GM19397 (cell line): ENCODE measurements at regions not wholly inside any gene's neighbourhood (a gene's known extent, or its start where the extent isn't known, plus 50 kb on each side); places are given as distances from the start of the nearest gene placed in this dataset.
"Not testable (repeated sequence)": the region's sequence is repeated elsewhere in the genome, so short reads cannot be mapped to it uniquely, and the experiment has no call there.

Experiments
- ATAC-seq: cut with Tn5 transposase; IDR thresholded peaks from one replicate; pipeline ENCODE4 v1.9.1; 2021; ENCODE audit warnings: mild to moderate bottlenecking, moderate library complexity; ENCODE audit not compliant: unreplicated experiment

- ATAC-seq: no peak
Observed at GRCh38 chr17:73912373-73912746, 268.1 kb upstream of the SDK2 start.

GRCh38 chr17:73914536-73915274 lies 270.5 kb upstream of the SDK2 start:
- ATAC-seq: no peak

GRCh38 chr17:73919033-73919432 lies 274.8 kb upstream of the SDK2 start:
- not testable (repeated sequence) for ATAC-seq

- no peak for ATAC-seq
Observed at GRCh38 chr17:73921306-73921705, 277.1 kb upstream of the SDK2 start.

GRCh38 chr17:73924114-73924908 lies 279.2 kb upstream of the RPL38 start:
- ATAC-seq: no peak

GRCh38 chr17:73924909-73925186 lies 278.6 kb upstream of the RPL38 start:
- ATAC-seq: no peak

GRCh38 chr17:73929860-73930430 lies 273.5 kb upstream of the RPL38 start:
- ATAC-seq: no peak

- ATAC-seq: no peak
Observed at GRCh38 chr17:73932216-73932749, 271.2 kb upstream of the RPL38 start.

- no peak for ATAC-seq
Observed at GRCh38 chr17:73933164-73933766, 270.2 kb upstream of the RPL38 start.

GRCh38 chr17:73933871-73934270 lies 269.6 kb upstream of the RPL38 start:
- ATAC-seq: no peak

GRCh38 chr17:73934696-73935095 lies 268.8 kb upstream of the RPL38 start:
- no peak for ATAC-seq

GRCh38 chr17:73936908-73937627 lies 266.4 kb upstream of the RPL38 start:
- ATAC-seq: no peak

- ATAC-seq: no peak
Observed at GRCh38 chr17:73938706-73939105, 264.8 kb upstream of the RPL38 start.

GRCh38 chr17:73939806-73940205 lies 263.7 kb upstream of the RPL38 start:
- no peak for ATAC-seq

GRCh38 chr17:73940511-73940910 lies 263.0 kb upstream of the RPL38 start:
- ATAC-seq: no peak

GRCh38 chr17:73941919-73942530 lies 261.5 kb upstream of the RPL38 start:
- ATAC-seq: no peak

- ATAC-seq: no peak
Observed at GRCh38 chr17:73942703-73943415, 260.6 kb upstream of the RPL38 start.

GRCh38 chr17:73943416-73944110 lies 259.9 kb upstream of the RPL38 start:
- ATAC-seq: no peak

GRCh38 chr17:73944366-73944765 lies 259.1 kb upstream of the RPL38 start:
- no peak for ATAC-seq
